ENCODE measurements at regions not wholly inside any gene's neighbourhood (a gene's known extent, or its start where the extent isn't known, plus 50 kb on each side); places are given as distances from the start of the nearest gene placed in this dataset.

GRCh38 chr6:91442342-91442741 lies 855.5 kb upstream of the MAP3K7 start:
- no peak for TF ChIP-seq CTCF (IDR thresholded peaks at IDR 0.05; ENCODE audit: low read depth, low read length)
- TF ChIP-seq EZH2phosphoT487 (IDR thresholded peaks at IDR 0.05; ENCODE audit: low read depth), result no peak

All from OCI-LY3 (cell line).